ENCODE measurements at regions not wholly inside any gene's neighbourhood (a gene's known extent, or its start where the extent isn't known, plus 50 kb on each side); places are given as distances from the start of the nearest gene placed in this dataset.

- TF ChIP-seq ILF3 (IDR thresholded peaks at IDR 0.05; ENCODE audit: borderline replicate concordance), result no peak
- TF ChIP-seq TAF9B (IDR thresholded peaks at IDR 0.05; ENCODE audit: partially characterized antibody), result no peak
- no peak for TF ChIP-seq ZNF24 (IDR thresholded peaks at IDR 0.05)
- TF ChIP-seq ZNF224 (CRISPR knock-in tag; IDR thresholded peaks at IDR 0.05), result no peak
- no peak for TF ChIP-seq RCOR1 (IDR thresholded peaks at IDR 0.05; ENCODE audit: borderline replicate concordance in 1 of 2, low read depth in 2 of 2, low read length in 2 of 2)
- no peak for TF ChIP-seq NR4A1 (CRISPR knock-in tag; IDR thresholded peaks at IDR 0.05)
- no peak for TF ChIP-seq NR4A1 (tag; IDR thresholded peaks at IDR 0.05)
Observed at GRCh38 chr3:13222131-13222530, 148.9 kb upstream of the IQSEC1 start (continued).

- Histone ChIP-seq H2AFZ (ENCODE audit: low read depth, low read length) (no peak overlapping the region), H3K9me1 (ENCODE audit: control insufficient read depth, insufficient read depth, low read length) (peaks cover 4% of the 10 kb centered on the region), H3K27ac (ENCODE audit: extremely low read depth, low read depth, low read length) (no peak overlapping the region), H3K4me3 (no peak overlapping the region), H3K79me2 (ENCODE audit: control insufficient read depth, insufficient read depth, low read length) (no peaks in the 10 kb centered on the region), H4K20me1 (replicated peaks; ENCODE audit: control insufficient read depth, insufficient read depth, low read length) (peaks cover 18% of the 10 kb centered on the region), H3K9ac (ENCODE audit: insufficient read depth in 1 of 2, low read depth in 2 of 2, low read length in 2 of 2) (no peak overlapping the region), H3K4me2 (ENCODE audit: insufficient read depth, low read length) (no peak overlapping the region), H3K4me1 (replicated peaks in 1 of 2; ENCODE audit: control insufficient read depth in 2 of 2, insufficient read depth in 2 of 2, low read length in 2 of 2) (no peaks in the 10 kb centered on the region), H3K27me3 (ENCODE audit: control insufficient read depth in 2 of 2, insufficient read depth in 2 of 2, low read length in 2 of 2) (peaks cover 41 to 77% of the 10 kb centered on the region in 2 experiments; a peak in 4 of 5 replicates), H3K36me3 (ENCODE audit: control insufficient read depth, insufficient read depth, low read length) (no peaks in the 10 kb centered on the region), H3K9me3 (replicated peaks; ENCODE audit: control insufficient read depth, insufficient read depth, low read depth, low read length) (no peaks in the 10 kb centered on the region)
- in situ Hi-C loops (cut with MboI), result no loop called here
- ATAC-seq (no peak), DNase-seq (ENCODE audit: extremely low read depth in 1 of 4, low spot score in 3 of 4) (no peak), FAIRE-seq (no peak)
- ChIA-PET CTCF (ENCODE audit: low intra/inter-chr PET ratio) (no interaction called here), POLR2A (interaction anchor here (1.0 kb wide), 1 partner anchor 21 kb away, joined by 3 read pairs; no protein-coding TSS in a partner anchor)
- 3% methylated on average over 17 of the region's 17 CpGs for WGBS (ENCODE audit: insufficient coverage, low coverage, missing lambda C conversion rate)
- intact Hi-C loops (cut with micrococcal nuclease), result loop anchor here (5.0 to 10.0 kb wide), 2 partner anchors 79 to 423 kb away; no protein-coding TSS in a partner anchor
- BruUV-seq (replicated peaks), result no TSS peak
- TF ChIP-seq ESRRB (CRISPR knock-in tag; IDR thresholded peaks at IDR 0.05; ENCODE audit: borderline replicate concordance) (no peak), ZNF174 (CRISPR knock-in tag; IDR thresholded peaks at IDR 0.05) (no peak), NELFE (IDR thresholded peaks at IDR 0.05; ENCODE audit: insufficient read depth, insufficient read length) (no peak), E2F4 (CRISPR knock-in tag; IDR thresholded peaks at IDR 0.05; ENCODE audit: low read depth) (no peak), E2F8 (IDR thresholded peaks at IDR 0.05; ENCODE audit: low read depth, partially characterized antibody) (no peak), ZNF644 (tag; IDR thresholded peaks at IDR 0.05; ENCODE audit: low read depth) (no peak), ZC3H4 (CRISPR knock-in tag; IDR thresholded peaks at IDR 0.05; ENCODE audit: borderline replicate concordance) (no peak), ZNF277 (CRISPR knock-in tag; IDR thresholded peaks at IDR 0.05; ENCODE audit: borderline replicate concordance) (no peak), ERF (CRISPR knock-in tag; IDR thresholded peaks at IDR 0.05) (no peak), IFI16 (CRISPR knock-in tag; IDR thresholded peaks at IDR 0.05) (no peak), MTA3 (IDR thresholded peaks at IDR 0.05; ENCODE audit: borderline replicate concordance) (no peak)
Observed at GRCh38 chr3:13221491-13222061, 148.3 kb upstream of the IQSEC1 start.

Data from K562 (cell line).